ENCODE measurements at regions not wholly inside any gene's neighbourhood (a gene's known extent, or its start where the extent isn't known, plus 50 kb on each side); places are given as distances from the start of the nearest gene placed in this dataset.

GRCh38 chr1:233530665-233531386 is 83.1 kb upstream of the KCNK1 start:
- Histone ChIP-seq H3K4me1 (ENCODE audit: insufficient read depth, low read length) (peaks cover 3% of the 10 kb centered on the region; the same call in 1 of the 2 replicates), H3K56ac (ENCODE audit: insufficient read length, low read depth, low read length) (no peak overlapping the region), H3K79me1 (ENCODE audit: insufficient read depth, low read depth, low read length, poor library complexity, severe bottlenecking) (no peaks in the 10 kb centered on the region), H4K20me1 (ENCODE audit: control insufficient read depth, insufficient read depth, insufficient read length) (no peaks in the 10 kb centered on the region), H3K27ac (ENCODE audit: insufficient read length, low read depth, low read length) (no peak overlapping the region), H3T11ph (ENCODE audit: low read length) (no peak overlapping the region), H4K8ac (replicated peaks; ENCODE audit: insufficient read length, low read depth, low read length) (no peak overlapping the region), H2BK15ac (ENCODE audit: low read depth, low read length) (no peak overlapping the region), H2BK120ac (ENCODE audit: low read depth, low read length, poor library complexity, severe bottlenecking) (no peak overlapping the region), H3K23ac (ENCODE audit: insufficient read length, low read depth, low read length) (no peak overlapping the region), H4K5ac (ENCODE audit: insufficient read length, low read depth, low read length) (no peak overlapping the region), H3K79me2 (ENCODE audit: insufficient read depth, low read length) (no peaks in the 10 kb centered on the region), H4K91ac (ENCODE audit: insufficient read length, low read depth, low read length) (no peak overlapping the region), H3K4me2 (ENCODE audit: insufficient read depth, insufficient read length, low read length) (no peak overlapping the region), H2BK20ac (ENCODE audit: low read depth, low read length, poor library complexity, severe bottlenecking) (no peak overlapping the region), H3K9ac (ENCODE audit: extremely low read depth, insufficient read length, low read length) (no peak overlapping the region), H2BK12ac (ENCODE audit: insufficient read length, low read depth, low read length) (no peak overlapping the region), H3K14ac (ENCODE audit: insufficient read depth, low read length) (no peak overlapping the region), H3K27me3 (ENCODE audit: insufficient read depth, low read length) (no peaks in the 10 kb centered on the region), H2AK5ac (ENCODE audit: insufficient read length, low read length) (no peak overlapping the region), H3K23me2 (ENCODE audit: insufficient read length, low read depth, low read length, poor library complexity, severe bottlenecking) (no peaks in the 10 kb centered on the region), H2BK5ac (ENCODE audit: insufficient read length, low read length) (no peak overlapping the region), H3K4ac (ENCODE audit: low read depth, low read length) (no peak overlapping the region), H2AFZ (ENCODE audit: low read length) (no peak overlapping the region), H3K9me3 (ENCODE audit: control insufficient read depth, low read depth, low read length) (peaks cover 20% of the 10 kb centered on the region), H3K18ac (ENCODE audit: insufficient read length, low read depth, low read length) (no peak overlapping the region)
- Mint-ChIP-seq H3K36me3 (ENCODE audit: insufficient read depth in 1 of 3, low read depth in 3 of 3) (peaks cover 6 to 28% (median 18%) of the 10 kb centered on the region in 3 experiments; a peak in 6 of 7 replicates), H3K27ac (no peak overlapping the region), H3K4me1 (peaks cover 10% of the 10 kb centered on the region in 2 experiments; a peak in 3 of 4 replicates), H3K4me3 (no peak overlapping the region), H3K9me3 (peaks cover 23 to 27% of the 10 kb centered on the region in 2 experiments), H3K27me3 (ENCODE audit: low read depth) (no peaks in the 10 kb centered on the region)
- DNase-seq: no peak
- no peak for TF ChIP-seq CTCF (conservative IDR thresholded peaks at IDR 0.05)
- WGBS (ENCODE audit: extremely low coverage, insufficient read length, low lambda C conversion rate): no CpG with 5 or more reads among the region's 6 CpGs

All from H9 (cell line).